MM.1S (cell line): ENCODE measurements at regions not wholly inside any gene's neighbourhood (a gene's known extent, or its start where the extent isn't known, plus 50 kb on each side); places are given as distances from the start of the nearest gene placed in this dataset.
"Not testable (repeated sequence)": the region's sequence is repeated elsewhere in the genome, so short reads cannot be mapped to it uniquely, and the experiment has no call there.

Experiments
- CTCF ChIP-seq: fragments of 300-600 bp; sonication (generic); IDR thresholded peaks from 2 replicates; pipeline ENCODE4 v1.5.1; 2016; ENCODE audit warnings: antibody characterized with exemption, low read length, mixed read lengths
- EZH2 ChIP-seq: fragments of 300-600 bp; sonication (generic); optimal IDR thresholded peaks from 2 replicates; pipeline ENCODE3; 2017; ENCODE audit warnings: low read depth, mild to moderate bottlenecking, antibody characterized with exemption, low read length, mixed read lengths

GRCh38 chr4:57965431-57965830, 855.2 kb upstream of the IGFBP7 start:
- not testable (repeated sequence) for TF ChIP-seq CTCF, EZH2
